Bronchial epithelial cell (primary cell): ENCODE measurements at regions not wholly inside any gene's neighbourhood (a gene's known extent, or its start where the extent isn't known, plus 50 kb on each side); places are given as distances from the start of the nearest gene placed in this dataset.

Experiments used
- DNase-seq: peaks from one replicate; pipeline ENCODE4 v3.0.0-alpha.2; 2010; ENCODE audit warnings: low read depth
- FAIRE-seq: peaks from 2 replicates; lab custom pipeline; 2011; peaks lifted over from hg19 to GRCh38; lab: Jason Lieb, UNC
- H3K27me3 ChIP-seq: 2 replicates; pipeline ENCODE4 v1.5.1; 2011; ENCODE audit warnings: low read length; ENCODE audit not compliant: control insufficient read depth, insufficient read depth
- H3K36me3 ChIP-seq: 2 replicates; pipeline ENCODE4 v1.5.1; 2011; ENCODE audit warnings: low read length; ENCODE audit not compliant: control insufficient read depth, insufficient read depth
- H3K4me3 ChIP-seq: 2 replicates; pipeline ENCODE4 v1.5.1; 2011; ENCODE audit warnings: mild to moderate bottlenecking, low read depth, low read length, control low read depth
- CTCF ChIP-seq: IDR thresholded peaks from 2 replicates; pipeline ENCODE4 v1.5.1; 2011; ENCODE audit warnings: mild to moderate bottlenecking, moderate library complexity, low read length, control low read depth, inconsistent platforms; ENCODE audit not compliant: insufficient read depth, severe bottlenecking

GRCh38 chr2:13876491-13877037, 756.0 kb upstream of the LRATD1 start:
- Histone ChIP-seq H3K4me3 (no peak overlapping the region), H3K36me3 (no peaks in the 10 kb centered on the region), H3K27me3 (no peaks in the 10 kb centered on the region)
- TF ChIP-seq CTCF: no peak
- DNase-seq (no peak), FAIRE-seq (no peak)

DNA sequence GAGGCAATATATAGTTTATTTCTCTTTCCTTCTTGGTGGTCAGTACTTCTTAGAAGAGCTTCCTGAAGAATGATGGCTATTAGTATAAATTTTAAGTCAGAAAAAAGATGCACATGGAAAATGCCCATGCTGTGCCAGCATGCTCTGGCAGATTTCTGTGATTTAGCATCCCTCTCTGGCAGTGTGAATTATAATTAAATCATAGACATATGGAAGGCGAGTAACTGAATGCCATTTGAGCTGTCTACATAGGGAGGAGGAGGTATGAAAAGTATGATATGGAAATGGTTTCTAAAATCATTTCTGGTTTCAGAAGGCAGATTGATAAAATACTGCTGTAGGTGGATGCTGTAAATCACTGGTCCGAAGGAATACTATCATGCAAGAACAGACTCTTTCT, 754.9 kb upstream of the LRATD1 start:
- TF ChIP-seq CTCF: no peak
- no peaks in the 10 kb centered on the region for H3K27me3 ChIP-seq
- no peak for DNase-seq
- no peak overlapping the region for H3K4me3 ChIP-seq
- H3K36me3 ChIP-seq: no peaks in the 10 kb centered on the region
- FAIRE-seq: no peak

GRCh38 chr2:13884291-13884976, 748.1 kb upstream of the LRATD1 start:
- no peak for TF ChIP-seq CTCF
- FAIRE-seq: no peak
- Histone ChIP-seq H3K36me3 (no peaks in the 10 kb centered on the region), H3K4me3 (no peak overlapping the region), H3K27me3 (no peaks in the 10 kb centered on the region)
- DNase-seq: peak; percentile 8

DNA sequence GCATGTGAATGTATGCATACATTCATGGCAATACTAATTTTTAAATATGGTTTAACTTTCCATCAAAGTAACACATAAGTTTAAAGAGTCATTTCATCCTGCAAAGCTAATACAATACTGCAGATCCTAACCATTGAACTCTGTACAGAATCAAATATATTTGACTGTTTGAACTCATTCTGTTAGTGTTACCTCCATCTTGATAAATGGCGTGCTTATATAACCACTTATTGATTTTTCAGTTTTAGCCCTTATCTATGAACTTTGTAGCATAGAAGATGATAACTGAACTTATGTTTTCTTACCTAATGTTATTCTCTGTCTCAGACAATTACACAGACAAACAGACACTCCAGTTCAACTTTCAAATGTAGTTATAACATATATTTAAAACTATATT, 731.0 kb upstream of the LRATD1 start:
- DNase-seq (no peak), FAIRE-seq (no peak)
- Histone ChIP-seq H3K4me3 (no peak overlapping the region), H3K27me3 (no peaks in the 10 kb centered on the region), H3K36me3 (no peaks in the 10 kb centered on the region)
- TF ChIP-seq CTCF: no peak

- FAIRE-seq (no peak), DNase-seq (no peak)
- Histone ChIP-seq H3K27me3 (no peaks in the 10 kb centered on the region), H3K36me3 (no peaks in the 10 kb centered on the region), H3K4me3 (no peak overlapping the region)
- no peak for TF ChIP-seq CTCF
These were observed 726.7 kb upstream of the LRATD1 start for GRCh38 chr2:13905831-13906230.

GRCh38 chr2:13916066-13916465, 716.5 kb upstream of the LRATD1 start:
- DNase-seq (no peak), FAIRE-seq (no peak)
- no peaks in the 10 kb centered on the region for H3K36me3 ChIP-seq
- no peak overlapping the region for H3K4me3 ChIP-seq
- H3K27me3 ChIP-seq: no peaks in the 10 kb centered on the region
- TF ChIP-seq CTCF: no peak
